Activated naive CD4-positive, alpha-beta T cell treated with anti-CD3 and anti-CD28 coated beads, Interleukin-2, amount 50 U/mL, for 72 hours (primary cell): ENCODE measurements at regions not wholly inside any gene's neighbourhood (a gene's known extent, or its start where the extent isn't known, plus 50 kb on each side); places are given as distances from the start of the nearest gene placed in this dataset.

Experiments used
- ATAC-seq, 2 donors: fragments of 150-1000 bp; cut with Tn5 transposase; 2 replicates each; pipeline ENCODE4 v1.10.0; 2021; ENCODE audit warnings: mild to moderate bottlenecking in 2 of 2, moderate library complexity in 2 of 2
- DNase-seq, 2 donors: peaks; one replicate each; pipeline ENCODE4 v3.0.0; 2021 to 2022; ENCODE audit warnings: low spot score in 2 of 2
- H3K27ac Mint-ChIP-seq, 2 donors: one replicate each; pipeline ENCODE4 v1.8.0; 2022; ENCODE audit warnings: mild to moderate bottlenecking in 2 of 2, mixed read lengths in 2 of 2
- H3K36me3 Mint-ChIP-seq, 2 donors: one replicate each; pipeline ENCODE4 v1.8.0; 2022; ENCODE audit warnings: mixed read lengths in 2 of 2
- H3K9me3 Mint-ChIP-seq, 2 donors: one replicate each; pipeline ENCODE4 v1.8.0; 2022; ENCODE audit warnings: mixed read lengths in 2 of 2

- Mint-ChIP-seq H3K36me3 (peaks cover 0 to 17% of the 10 kb centered on the region in 2 donors), H3K27ac (peak overlapping the region; percentile 96 to 99), H3K9me3 (no peaks in the 10 kb centered on the region)
- ATAC-seq (peak; percentile 54 to 69), DNase-seq (peak; percentile 66 to 67)
Observed at GRCh38 chr7:140229591-140230515, 53.1 kb upstream of the KDM7A start.

- DNase-seq (no peak), ATAC-seq (no peak)
- Mint-ChIP-seq H3K36me3 (peaks cover 0 to 17% of the 10 kb centered on the region in 2 donors), H3K27ac (peak overlapping the region; percentile 96 to 99), H3K9me3 (no peaks in the 10 kb centered on the region)
Observed at GRCh38 chr7:140229101-140229525, 52.3 kb upstream of the KDM7A start.
